K562 (cell line): ENCODE measurements at regions not wholly inside any gene's neighbourhood (a gene's known extent, or its start where the extent isn't known, plus 50 kb on each side); places are given as distances from the start of the nearest gene placed in this dataset.
A peak's percentile ranks its signal among the peaks of the same experiment; 100 is the strongest.

Experiments
- ADNP ChIP-seq: fragments of 200-800 bp; sonication (Bioruptor generic); IDR thresholded peaks from 2 replicates; pipeline ENCODE4 v1.6.1; 2016; ENCODE audit warnings: missing genetic modification characterization, missing compliant biosample characterization
- ARID1B ChIP-seq: fragments of 450-650 bp; IDR thresholded peaks from 2 replicates; pipeline ENCODE4 v1.6.1; 2016; ENCODE audit warnings: antibody characterized with exemption, mild to moderate bottlenecking, inconsistent platforms
- CBX8 ChIP-seq: fragments of 200-600 bp; sonication (generic); IDR thresholded peaks from 2 replicates; pipeline ENCODE4 v1.6.1; 2012; ENCODE audit warnings: borderline replicate concordance, mixed run types, low read depth, mild to moderate bottlenecking, moderate library complexity, mixed read lengths, low read length, control low read depth, inconsistent platforms; ENCODE audit not compliant: poor library complexity, severe bottlenecking; ENCODE audit errors: extremely low read depth
- CC2D1A ChIP-seq: fragments of 450-650 bp; IDR thresholded peaks from 2 replicates; pipeline ENCODE4 v1.6.1; 2017; ENCODE audit warnings: mild to moderate bottlenecking
- CHD1 ChIP-seq: fragments of 200-600 bp; sonication (generic); IDR thresholded peaks from one replicate; pipeline ENCODE4 v1.6.1; 2012; ENCODE audit warnings: mild to moderate bottlenecking, moderate library complexity, low read length, inconsistent platforms
- DMBX1 ChIP-seq: fragments of 250-450 bp; sonication (Bioruptor Pico); IDR thresholded peaks from 2 replicates; pipeline ENCODE4 v1.8.0; 2022; ENCODE audit warnings: inconsistent platforms, mild to moderate bottlenecking, moderate library complexity, borderline replicate concordance
- ELF2 ChIP-seq: fragments of 250-450 bp; sonication (Bioruptor Pico); IDR thresholded peaks from 2 replicates; pipeline ENCODE4 v1.5.0; 2021; ENCODE audit warnings: mild to moderate bottlenecking
- FIP1L1 ChIP-seq: fragments of 200-400 bp; formaldehyde crosslinking; IDR thresholded peaks from 2 replicates; pipeline ENCODE4 v1.6.1; 2018; ENCODE audit warnings: mild to moderate bottlenecking, low read depth, low read length; ENCODE audit not compliant: poor library complexity, severe bottlenecking
- KAT2B ChIP-seq: IDR thresholded peaks from one replicate; pipeline ENCODE4 v1.6.1; 2012; ENCODE audit warnings: low read depth, mild to moderate bottlenecking, control low read depth, inconsistent platforms, low read length, moderate library complexity
- KDM1A ChIP-seq, 2 experiments: fragments of 450-650 bp; IDR thresholded peaks; 2 replicates each; pipeline ENCODE4 v1.6.1; 2016; ENCODE audit warnings: mild to moderate bottlenecking in 2 of 2
- MCM5 ChIP-seq: fragments of 450-650 bp; IDR thresholded peaks from 2 replicates; pipeline ENCODE4 v1.6.1; 2016; ENCODE audit warnings: low read depth
- POLR2B ChIP-seq: fragments of 450-650 bp; IDR thresholded peaks from 2 replicates; pipeline ENCODE4 v1.6.1; 2018; ENCODE audit warnings: low read depth; ENCODE audit not compliant: partially characterized antibody
- PTRF ChIP-seq: fragments of 450-650 bp; IDR thresholded peaks from 2 replicates; pipeline ENCODE4 v1.6.1; 2016; ENCODE audit warnings: mild to moderate bottlenecking, missing genetic modification characterization, missing compliant biosample characterization
- RAD21 ChIP-seq, 2 experiments: fragments of 250-450 bp in 1 of 2; fragments of 450-650 bp in 1 of 2; sonication (Bioruptor Pico) in 1 of 2; formaldehyde crosslinking in 1 of 2; IDR thresholded peaks in 1 of 2; conservative IDR thresholded peaks in 1 of 2; 2 replicates each; pipeline versions ENCODE4 v1.4.0 to v1.8.0; 2020 to 2022; ENCODE audit warnings: mild to moderate bottlenecking in 2 of 2, moderate library complexity in 1 of 2
- SMARCA5 ChIP-seq: fragments of 450-650 bp; IDR thresholded peaks from 2 replicates; pipeline ENCODE4 v1.6.1; 2016
- SPI1 ChIP-seq: IDR thresholded peaks from 2 replicates; pipeline ENCODE4 v1.6.1; 2011; ENCODE audit warnings: low read depth, low read length, control low read depth, borderline replicate concordance
- SRF ChIP-seq, 2 experiments: fragments of 250-450, 450-650 bp in 1 of 2; sonication (Bioruptor Pico) in 1 of 2; sonication (generic) in 1 of 2; formaldehyde crosslinking; IDR thresholded peaks; 2 replicates each; pipeline versions ENCODE4 v1.5.0 to v1.5.1; 2020 to 2022; ENCODE audit warnings: mild to moderate bottlenecking in 1 of 2, missing genetic modification reagents in 1 of 2
- TBL1XR1 ChIP-seq, 2 experiments: IDR thresholded peaks; 2 replicates each; pipeline ENCODE4 v1.6.1; 2012; ENCODE audit warnings: improper control_type of control experiment in 2 of 2, low read length in 2 of 2, mild to moderate bottlenecking in 1 of 2
- YBX1 ChIP-seq: fragments of 450-650 bp; IDR thresholded peaks from 2 replicates; pipeline ENCODE4 v1.7.1; 2016; ENCODE audit warnings: mild to moderate bottlenecking
- ZNF41 ChIP-seq: fragments of 250-450 bp; sonication (Bioruptor Pico); conservative IDR thresholded peaks from 2 replicates; pipeline ENCODE4 v1.4.0; 2020; ENCODE audit warnings: mild to moderate bottlenecking
- ZNF436 ChIP-seq: fragments of 250-450, 450-650 bp; sonication (Bioruptor Pico); formaldehyde crosslinking; IDR thresholded peaks from 2 replicates; pipeline ENCODE4 v1.7.0; 2020; ENCODE audit warnings: mild to moderate bottlenecking
- TF ChIP-seq, protein P1 (sequence below): fragments of 250-450 bp; sonication (Bioruptor Pico); IDR thresholded peaks from 2 replicates; pipeline ENCODE4 v1.4.0; 2020
- TF ChIP-seq, protein P2 (sequence below): fragments of 450-650 bp; formaldehyde crosslinking; IDR thresholded peaks from 2 replicates; pipeline ENCODE4 v1.4.0; 2020; ENCODE audit warnings: mild to moderate bottlenecking
- TF ChIP-seq, protein P3 (sequence below): fragments of 250-450 bp; sonication (Bioruptor Pico); IDR thresholded peaks from 2 replicates; pipeline ENCODE4 v1.5.0; 2020; ENCODE audit warnings: mild to moderate bottlenecking
- TF ChIP-seq, protein P4 (sequence below): fragments of 450-650 bp; formaldehyde crosslinking; IDR thresholded peaks from 2 replicates; pipeline ENCODE4 v1.4.0; 2022; ENCODE audit warnings: missing genetic modification characterization

DNA sequence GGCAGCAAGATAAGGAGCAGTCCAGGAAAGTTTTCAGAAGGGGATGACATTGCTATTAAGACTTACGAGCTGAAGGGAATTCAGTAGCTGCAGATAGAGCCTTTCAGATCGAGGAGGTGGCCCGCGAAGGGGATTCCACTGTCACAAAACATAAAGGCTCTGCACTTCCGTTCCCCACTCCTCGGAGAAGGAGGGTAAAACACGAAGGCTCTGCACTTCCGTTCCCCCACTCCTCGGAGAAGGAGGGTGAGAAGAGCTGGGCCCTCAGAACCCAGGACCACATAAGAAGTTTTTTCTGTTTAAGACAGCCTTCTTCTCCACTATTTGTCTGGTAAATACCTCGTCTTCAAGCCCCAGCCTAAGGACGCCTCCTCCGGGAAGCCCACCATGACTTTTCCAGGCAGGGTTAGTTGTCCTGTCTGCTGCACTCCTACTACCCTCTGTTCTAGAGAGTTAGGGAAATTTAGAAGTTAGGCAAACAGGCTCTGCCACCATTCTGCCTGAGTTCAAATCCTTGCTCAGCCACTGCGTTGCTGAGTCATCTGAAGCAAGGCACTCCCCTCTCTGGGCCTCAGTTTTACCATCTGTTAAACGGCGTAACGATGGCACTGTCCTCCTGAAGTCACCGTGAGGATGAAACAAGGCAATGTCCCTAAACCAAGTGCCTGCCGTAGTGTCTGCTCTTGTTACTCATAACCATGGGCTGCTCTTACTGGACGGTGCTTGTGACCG is 134.1 kb upstream of the HES1 start (continued):
- TF ChIP-seq, protein P1, sequence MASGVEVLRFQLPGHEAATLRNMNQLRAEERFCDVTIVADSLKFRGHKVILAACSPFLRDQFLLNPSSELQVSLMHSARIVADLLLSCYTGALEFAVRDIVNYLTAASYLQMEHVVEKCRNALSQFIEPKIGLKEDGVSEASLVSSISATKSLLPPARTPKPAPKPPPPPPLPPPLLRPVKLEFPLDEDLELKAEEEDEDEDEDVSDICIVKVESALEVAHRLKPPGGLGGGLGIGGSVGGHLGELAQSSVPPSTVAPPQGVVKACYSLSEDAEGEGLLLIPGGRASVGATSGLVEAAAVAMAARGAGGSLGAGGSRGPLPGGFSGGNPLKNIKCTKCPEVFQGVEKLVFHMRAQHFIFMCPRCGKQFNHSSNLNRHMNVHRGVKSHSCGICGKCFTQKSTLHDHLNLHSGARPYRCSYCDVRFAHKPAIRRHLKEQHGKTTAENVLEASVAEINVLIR = no peak
- TF ChIP-seq ZNF41 (CRISPR knock-in tag) (no peak), ELF2 (CRISPR knock-in tag) (0 out of 2 replicates have a peak, but pooled peaks have one; percentile 16), YBX1 (no peak), ARID1B (no peak), PTRF (no peak), ZNF436 (CRISPR knock-in tag) (peak; percentile 96), CHD1 (peak; percentile 63), KDM1A (IDR thresholded peaks at IDR 0.05) (peak; percentile 72 to 76), KAT2B (no peak), SRF (CRISPR knock-in tag; IDR thresholded peaks at IDR 0.05) (no peak), POLR2B (no peak), SPI1 (no peak), SMARCA5 (peak; percentile 96), CC2D1A (peak; percentile 17; the same call in 1 of the 2 replicates), TBL1XR1 (IDR thresholded peaks at IDR 0.05; ENCODE audit: low read length in 2 of 2) (no peak), RAD21 (CRISPR knock-in tag; conservative IDR thresholded peaks at IDR 0.05 in 1 of 2, IDR thresholded peaks at IDR 0.05 in 1 of 2) (0 out of 4 replicates have a peak, but pooled peaks of 1 of the 2 experiments have one; percentile 5), CBX8 (no peak), FIP1L1 (no peak), ADNP (tag) (peak; percentile 70), DMBX1 (CRISPR knock-in tag) (no peak), MCM5 (no peak)
- TF ChIP-seq, protein P2, sequence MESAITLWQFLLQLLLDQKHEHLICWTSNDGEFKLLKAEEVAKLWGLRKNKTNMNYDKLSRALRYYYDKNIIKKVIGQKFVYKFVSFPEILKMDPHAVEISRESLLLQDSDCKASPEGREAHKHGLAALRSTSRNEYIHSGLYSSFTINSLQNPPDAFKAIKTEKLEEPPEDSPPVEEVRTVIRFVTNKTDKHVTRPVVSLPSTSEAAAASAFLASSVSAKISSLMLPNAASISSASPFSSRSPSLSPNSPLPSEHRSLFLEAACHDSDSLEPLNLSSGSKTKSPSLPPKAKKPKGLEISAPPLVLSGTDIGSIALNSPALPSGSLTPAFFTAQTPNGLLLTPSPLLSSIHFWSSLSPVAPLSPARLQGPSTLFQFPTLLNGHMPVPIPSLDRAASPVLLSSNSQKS (CRISPR knock-in tag) = no peak
- TF ChIP-seq, protein P3, sequence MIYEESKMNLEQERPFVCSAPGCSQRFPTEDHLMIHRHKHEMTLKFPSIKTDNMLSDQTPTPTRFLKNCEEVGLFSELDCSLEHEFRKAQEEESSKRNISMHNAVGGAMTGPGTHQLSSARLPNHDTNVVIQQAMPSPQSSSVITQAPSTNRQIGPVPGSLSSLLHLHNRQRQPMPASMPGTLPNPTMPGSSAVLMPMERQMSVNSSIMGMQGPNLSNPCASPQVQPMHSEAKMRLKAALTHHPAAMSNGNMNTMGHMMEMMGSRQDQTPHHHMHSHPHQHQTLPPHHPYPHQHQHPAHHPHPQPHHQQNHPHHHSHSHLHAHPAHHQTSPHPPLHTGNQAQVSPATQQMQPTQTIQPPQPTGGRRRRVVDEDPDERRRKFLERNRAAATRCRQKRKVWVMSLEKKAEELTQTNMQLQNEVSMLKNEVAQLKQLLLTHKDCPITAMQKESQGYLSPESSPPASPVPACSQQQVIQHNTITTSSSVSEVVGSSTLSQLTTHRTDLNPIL (CRISPR knock-in tag) = no peak
- TF ChIP-seq, protein P4, sequence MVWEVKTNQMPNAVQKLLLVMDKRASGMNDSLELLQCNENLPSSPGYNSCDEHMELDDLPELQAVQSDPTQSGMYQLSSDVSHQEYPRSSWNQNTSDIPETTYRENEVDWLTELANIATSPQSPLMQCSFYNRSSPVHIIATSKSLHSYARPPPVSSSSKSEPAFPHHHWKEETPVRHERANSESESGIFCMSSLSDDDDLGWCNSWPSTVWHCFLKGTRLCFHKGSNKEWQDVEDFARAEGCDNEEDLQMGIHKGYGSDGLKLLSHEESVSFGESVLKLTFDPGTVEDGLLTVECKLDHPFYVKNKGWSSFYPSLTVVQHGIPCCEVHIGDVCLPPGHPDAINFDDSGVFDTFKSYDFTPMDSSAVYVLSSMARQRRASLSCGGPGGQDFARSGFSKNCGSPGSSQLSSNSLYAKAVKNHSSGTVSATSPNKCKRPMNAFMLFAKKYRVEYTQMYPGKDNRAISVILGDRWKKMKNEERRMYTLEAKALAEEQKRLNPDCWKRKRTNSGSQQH (CRISPR knock-in tag) = no peak
